Upper lobe of left lung (tissue), 6 donors: ENCODE measurements at regions not wholly inside any gene's neighbourhood (a gene's known extent, or its start where the extent isn't known, plus 50 kb on each side); places are given as distances from the start of the nearest gene placed in this dataset.

ENCODE experiments used
- ATAC-seq, 2 donors: fragments of 200-7000 bp; cut with Tn5 transposase; one replicate each; pipeline ENCODE4 v1.9.1; 2022; ENCODE audit warnings: mild to moderate bottlenecking in 2 of 2, moderate library complexity in 2 of 2; ENCODE audit not compliant: low FRiP score in 2 of 2
- DNase-seq, 2 donors: peaks; one replicate each; pipeline ENCODE4 v3.0.0-alpha.2; 2019 to 2020
- H3K27ac ChIP-seq, 4 donors: fragments of 200-600 bp; sonication (generic); one replicate each; pipeline ENCODE4 v1.5.1; 2016 to 2019
- H3K27me3 ChIP-seq, 4 donors: fragments of 200-600 bp; sonication (generic); one replicate each; pipeline ENCODE4 v1.5.1; 2017 to 2019
- H3K36me3 ChIP-seq, 4 donors: fragments of 200-600 bp; sonication (generic); one replicate each; pipeline ENCODE4 v1.5.1; 2016 to 2019
- H3K4me1 ChIP-seq, 4 donors: fragments of 200-600 bp; sonication (generic); one replicate each; pipeline ENCODE4 v1.5.1; 2018 to 2019
- H3K4me3 ChIP-seq, 4 donors: fragments of 200-600 bp; sonication (generic); one replicate each; pipeline ENCODE4 v1.5.1; 2017 to 2019; ENCODE audit warnings: mild to moderate bottlenecking in 2 of 4, moderate library complexity in 1 of 4
- H3K9me3 ChIP-seq, 4 donors: fragments of 200-600 bp; sonication (generic); one replicate each; pipeline ENCODE4 v1.5.1; 2018 to 2019
- CTCF ChIP-seq, 6 experiments: fragments of 450-650 bp in 4 of 6; fragments of 200-600 bp in 2 of 6; sonication (generic) in 2 of 6; IDR thresholded peaks; one replicate each; pipeline ENCODE4 v1.5.1; 2016 to 2019; ENCODE audit warnings: antibody characterized with exemption in 6 of 6
- EP300 ChIP-seq, 4 donors: sonication (generic); formaldehyde crosslinking; IDR thresholded peaks; one replicate each; pipeline ENCODE4 v1.5.1; 2017; ENCODE audit warnings: antibody characterized with exemption in 4 of 4, control low read depth in 2 of 4
- POLR2A ChIP-seq, 4 donors: fragments of 450-650 bp; IDR thresholded peaks; one replicate each; pipeline ENCODE4 v1.5.1; 2016 to 2017; ENCODE audit warnings: antibody characterized with exemption in 4 of 4, mild to moderate bottlenecking in 2 of 4
- POLR2AphosphoS5 ChIP-seq, 2 donors: sonication (generic); formaldehyde crosslinking; IDR thresholded peaks; one replicate each; pipeline ENCODE4 v1.5.1; 2017; ENCODE audit warnings: antibody characterized with exemption in 2 of 2
- WGBS, 2 donors: methylation state at CpG; one replicate each; pipeline ENCODE4 v1.1.5; 2017 to 2018; 5-methylcytosine and 5-hydroxymethylcytosine counted together
- donor health status: DM: no; HTN: no; CAD: no; lungs with moderate emphysema.
- donor health status: DM: no; HTN: yes; CAD: no; lungs with severe emphysema.

DNA sequence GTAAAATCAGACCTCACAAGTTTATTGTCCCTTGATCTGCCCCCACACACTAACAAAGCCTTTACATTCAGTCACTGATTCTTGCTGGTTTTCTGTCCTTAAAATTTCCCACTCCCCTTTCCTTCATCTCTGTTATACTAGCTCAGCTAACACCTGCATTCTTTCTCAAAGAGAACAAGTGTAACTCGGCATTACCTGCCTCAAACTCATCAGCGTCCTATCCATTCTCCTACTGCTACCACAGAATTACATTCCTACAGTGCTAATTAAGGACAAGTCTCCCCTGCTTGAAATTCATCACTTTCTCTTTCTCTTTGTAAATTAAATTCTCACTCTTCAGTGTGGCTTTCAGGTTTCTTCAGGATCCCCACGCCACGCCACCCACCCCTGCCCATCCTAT lies 773.2 kb downstream of the FRK start:
- no peaks in the 10 kb centered on the region for H3K36me3 ChIP-seq
- ATAC-seq (no peak), DNase-seq (no peak)
- TF ChIP-seq EP300 (IDR thresholded peaks at IDR 0.05), result no peak
- no peak for TF ChIP-seq POLR2AphosphoS5 (IDR thresholded peaks at IDR 0.05)
- TF ChIP-seq POLR2A (IDR thresholded peaks at IDR 0.05), result no peak
- TF ChIP-seq CTCF (IDR thresholded peaks at IDR 0.05), result no peak
- H3K9me3 ChIP-seq, result no peaks in the 10 kb centered on the region
- H3K4me1 ChIP-seq, result no peaks in the 10 kb centered on the region
- WGBS, 2 donors, result 69 to 71% methylated on average over 4 of the region's 4 CpGs
- no peak overlapping the region for H3K4me3 ChIP-seq
- no peaks in the 10 kb centered on the region for H3K27me3 ChIP-seq
- H3K27ac ChIP-seq, result no peak overlapping the region

DNA sequence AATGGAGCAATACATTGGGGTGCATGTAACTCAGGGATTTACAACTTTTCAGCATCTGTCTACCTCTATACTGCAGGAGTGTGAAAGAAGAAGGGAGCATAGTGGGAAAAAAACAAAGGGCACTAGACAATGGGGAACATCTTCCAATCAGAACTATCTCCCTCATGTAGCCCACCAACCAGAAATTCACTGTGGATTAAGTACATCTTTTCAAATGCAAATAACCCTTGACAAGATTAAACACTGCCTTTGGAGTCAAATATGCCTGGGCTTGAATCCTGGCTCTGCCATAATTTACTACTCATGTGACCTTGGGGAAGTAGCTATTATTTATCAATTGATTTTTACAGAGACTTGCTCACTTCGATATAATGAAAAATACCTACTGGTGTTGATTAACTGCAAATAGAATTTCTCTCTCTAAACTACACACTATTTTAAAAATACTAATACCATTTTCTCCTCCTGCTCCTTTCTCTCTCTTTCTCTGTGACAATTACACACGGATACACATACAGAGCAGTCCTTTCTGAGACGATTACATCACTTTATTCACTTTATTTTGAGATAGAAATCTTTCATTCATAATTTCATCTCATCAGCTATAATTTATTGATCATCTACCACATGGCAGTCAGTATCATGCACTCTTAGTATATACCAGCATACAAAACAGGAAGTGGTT lies 783.7 kb downstream of the FRK start:
- WGBS, 2 donors, result 76 to 85% methylated on average over 3 of the region's 3 CpGs
- no peak overlapping the region for H3K27ac ChIP-seq
- ATAC-seq (no peak), DNase-seq (no peak)
- H3K9me3 ChIP-seq, result no peaks in the 10 kb centered on the region
- no peaks in the 10 kb centered on the region for H3K36me3 ChIP-seq
- H3K27me3 ChIP-seq, result no peaks in the 10 kb centered on the region
- H3K4me3 ChIP-seq, result no peak overlapping the region
- no peaks in the 10 kb centered on the region for H3K4me1 ChIP-seq
- TF ChIP-seq POLR2A (IDR thresholded peaks at IDR 0.05), result no peak
- no peak for TF ChIP-seq CTCF (IDR thresholded peaks at IDR 0.05)
- TF ChIP-seq POLR2AphosphoS5 (IDR thresholded peaks at IDR 0.05), result no peak
- TF ChIP-seq EP300 (IDR thresholded peaks at IDR 0.05), result no peak

GRCh38 chr6:115272311-115272710 lies 788.4 kb downstream of the FRK start:
- Histone ChIP-seq H3K27ac (no peak overlapping the region), H3K27me3 (no peaks in the 10 kb centered on the region), H3K4me3 (no peak overlapping the region), H3K4me1 (no peaks in the 10 kb centered on the region), H3K9me3 (no peaks in the 10 kb centered on the region), H3K36me3 (no peaks in the 10 kb centered on the region)
- DNase-seq, result no peak
- no peak for ATAC-seq
- TF ChIP-seq CTCF (IDR thresholded peaks at IDR 0.05) (no peak), EP300 (IDR thresholded peaks at IDR 0.05) (no peak), POLR2AphosphoS5 (IDR thresholded peaks at IDR 0.05) (no peak), POLR2A (IDR thresholded peaks at IDR 0.05) (no peak)

GRCh38 chr6:115271434-115271833 lies 789.3 kb downstream of the FRK start:
- H3K27ac ChIP-seq, result no peak overlapping the region
- DNase-seq, result no peak
- H3K27me3 ChIP-seq, result no peaks in the 10 kb centered on the region
- H3K4me1 ChIP-seq, result no peaks in the 10 kb centered on the region
- TF ChIP-seq EP300 (IDR thresholded peaks at IDR 0.05), result no peak
- TF ChIP-seq POLR2AphosphoS5 (IDR thresholded peaks at IDR 0.05), result no peak
- no peak for TF ChIP-seq CTCF (IDR thresholded peaks at IDR 0.05)
- no peak for TF ChIP-seq POLR2A (IDR thresholded peaks at IDR 0.05)
- no peaks in the 10 kb centered on the region for H3K36me3 ChIP-seq
- ATAC-seq, result no peak
- 41 to 54% methylated on average over 5 of the region's 5 CpGs for WGBS, 2 donors
- H3K9me3 ChIP-seq, result no peaks in the 10 kb centered on the region
- H3K4me3 ChIP-seq, result no peak overlapping the region

DNA sequence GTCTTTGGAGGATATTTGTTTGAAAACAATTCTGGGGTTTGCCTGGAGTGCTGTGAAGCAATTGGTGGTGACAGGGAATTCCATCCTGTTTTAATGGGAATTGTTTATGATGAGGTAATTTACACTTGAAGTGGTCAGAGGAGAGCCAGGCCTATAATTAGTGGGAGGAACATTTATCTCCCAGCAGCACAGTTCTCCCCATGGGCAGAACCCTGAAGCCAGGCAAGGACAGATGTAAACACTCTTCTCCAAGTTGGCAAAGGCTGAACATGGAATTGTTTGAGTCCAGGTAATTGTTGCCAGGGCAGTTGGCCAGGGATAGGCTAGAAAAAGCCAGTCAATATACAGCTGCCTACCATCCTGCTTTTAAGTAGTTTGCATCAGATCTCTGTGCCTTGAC lies 789.7 kb downstream of the FRK start:
- no peaks in the 10 kb centered on the region for H3K27me3 ChIP-seq
- DNase-seq, result no peak
- H3K4me1 ChIP-seq, result no peaks in the 10 kb centered on the region
- TF ChIP-seq EP300 (IDR thresholded peaks at IDR 0.05) (no peak), POLR2A (IDR thresholded peaks at IDR 0.05) (no peak), CTCF (IDR thresholded peaks at IDR 0.05) (no peak), POLR2AphosphoS5 (IDR thresholded peaks at IDR 0.05) (no peak)
- no peak overlapping the region for H3K27ac ChIP-seq
- H3K9me3 ChIP-seq, result no peaks in the 10 kb centered on the region
- H3K4me3 ChIP-seq, result no peak overlapping the region
- no peak for ATAC-seq
- no peaks in the 10 kb centered on the region for H3K36me3 ChIP-seq
